ENCODE measurements at regions not wholly inside any gene's neighbourhood (a gene's known extent, or its start where the extent isn't known, plus 50 kb on each side); places are given as distances from the start of the nearest gene placed in this dataset.
"Not testable (repeated sequence)": the region's sequence is repeated elsewhere in the genome, so short reads cannot be mapped to it uniquely, and the experiment has no call there.

- Histone ChIP-seq H3K36me3 (no peaks in the 10 kb centered on the region), H3K4me3 (no peak overlapping the region), H3K27me3 (no peaks in the 10 kb centered on the region), H3K4me1 (peaks cover 0 to 9% (median 1%) of the 10 kb centered on the region in 12 donors), H3K27ac (no peak overlapping the region), H3K9me3 (peaks cover 0 to 10% (median 2%) of the 10 kb centered on the region in 12 donors)
- DNase-seq (no peak), ATAC-seq (no peak)
- TF ChIP-seq CTCF (IDR thresholded peaks at IDR 0.05): no peak
- no peak for TF ChIP-seq POLR2A (IDR thresholded peaks at IDR 0.05)
- intact Hi-C loops (cut with DNase I): no loop called here
Measured at GRCh38 chr6:140341272-140341671, 966.8 kb upstream of the CITED2 start.

- Histone ChIP-seq H3K27ac (no peak overlapping the region), H3K36me3 (no peaks in the 10 kb centered on the region), H3K4me1 (peaks cover 0 to 7% (median 0%) of the 10 kb centered on the region in 12 donors), H3K27me3 (no peaks in the 10 kb centered on the region), H3K9me3 (peaks cover 0 to 10% (median 2%) of the 10 kb centered on the region in 12 donors), H3K4me3 (no peak overlapping the region)
- ATAC-seq: no peak
- WGBS, 4 donors: 88 to 96% (median 96%) methylated on average over 3 of the region's 3 CpGs
- intact Hi-C loops (cut with DNase I): no loop called here
- TF ChIP-seq POLR2A (IDR thresholded peaks at IDR 0.05): no peak
- no peak for DNase-seq
Measured at GRCh38 chr6:140340795-140341194, 966.3 kb upstream of the CITED2 start.

DNA sequence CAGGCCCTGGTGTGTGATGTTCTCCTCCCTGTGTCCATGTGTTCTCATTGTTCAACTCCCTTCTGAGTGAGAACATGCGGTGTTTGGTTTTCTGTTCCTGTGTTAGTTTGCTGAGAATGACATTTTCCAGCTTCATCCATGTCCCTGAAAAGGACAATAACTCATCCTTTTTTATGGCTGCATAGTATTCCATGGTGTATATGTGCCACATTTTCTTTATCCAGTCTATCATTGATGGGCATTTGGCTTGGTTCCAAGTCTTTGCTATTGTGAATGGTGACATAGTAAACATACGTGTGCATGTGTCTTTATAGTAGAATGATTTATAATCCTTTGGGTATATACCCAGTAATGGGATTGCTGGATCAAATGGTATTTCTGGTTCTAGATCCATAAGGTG lies 964.6 kb upstream of the CITED2 start:
- 95 to 100% (median 98%) methylated on average over 2 of the region's 2 CpGs for WGBS, 4 donors
- H3K27ac ChIP-seq; DNase-seq; H3K4me1 ChIP-seq; ATAC-seq; H3K36me3 ChIP-seq; H3K4me3 ChIP-seq; intact Hi-C loops (cut with DNase I); H3K27me3 ChIP-seq: not testable (repeated sequence)
- peaks cover 0 to 10% (median 2%) of the 10 kb centered on the region in 12 donors for H3K9me3 ChIP-seq

- peak overlapping the region in 1 of 12 donors; percentile 86 for H3K27ac ChIP-seq
- H3K36me3 ChIP-seq: no peaks in the 10 kb centered on the region
- DNase-seq (no peak), ATAC-seq (no peak)
- intact Hi-C loops (cut with DNase I): no loop called here
- H3K9me3 ChIP-seq: peaks cover 0 to 15% (median 8%) of the 10 kb centered on the region in 12 donors
- WGBS, 4 donors: 66 to 73% (median 68%) methylated on average over 2 of the region's 2 CpGs
- no peak for TF ChIP-seq POLR2A (IDR thresholded peaks at IDR 0.05)
- TF ChIP-seq CTCF (IDR thresholded peaks at IDR 0.05): no peak
- H3K4me1 ChIP-seq: peaks cover 7 to 41% (median 34%) of the 10 kb centered on the region in 12 donors
- no peaks in the 10 kb centered on the region for H3K27me3 ChIP-seq
- H3K4me3 ChIP-seq: no peak overlapping the region
Measured at GRCh38 chr6:140321891-140322290, 947.4 kb upstream of the CITED2 start.

DNA sequence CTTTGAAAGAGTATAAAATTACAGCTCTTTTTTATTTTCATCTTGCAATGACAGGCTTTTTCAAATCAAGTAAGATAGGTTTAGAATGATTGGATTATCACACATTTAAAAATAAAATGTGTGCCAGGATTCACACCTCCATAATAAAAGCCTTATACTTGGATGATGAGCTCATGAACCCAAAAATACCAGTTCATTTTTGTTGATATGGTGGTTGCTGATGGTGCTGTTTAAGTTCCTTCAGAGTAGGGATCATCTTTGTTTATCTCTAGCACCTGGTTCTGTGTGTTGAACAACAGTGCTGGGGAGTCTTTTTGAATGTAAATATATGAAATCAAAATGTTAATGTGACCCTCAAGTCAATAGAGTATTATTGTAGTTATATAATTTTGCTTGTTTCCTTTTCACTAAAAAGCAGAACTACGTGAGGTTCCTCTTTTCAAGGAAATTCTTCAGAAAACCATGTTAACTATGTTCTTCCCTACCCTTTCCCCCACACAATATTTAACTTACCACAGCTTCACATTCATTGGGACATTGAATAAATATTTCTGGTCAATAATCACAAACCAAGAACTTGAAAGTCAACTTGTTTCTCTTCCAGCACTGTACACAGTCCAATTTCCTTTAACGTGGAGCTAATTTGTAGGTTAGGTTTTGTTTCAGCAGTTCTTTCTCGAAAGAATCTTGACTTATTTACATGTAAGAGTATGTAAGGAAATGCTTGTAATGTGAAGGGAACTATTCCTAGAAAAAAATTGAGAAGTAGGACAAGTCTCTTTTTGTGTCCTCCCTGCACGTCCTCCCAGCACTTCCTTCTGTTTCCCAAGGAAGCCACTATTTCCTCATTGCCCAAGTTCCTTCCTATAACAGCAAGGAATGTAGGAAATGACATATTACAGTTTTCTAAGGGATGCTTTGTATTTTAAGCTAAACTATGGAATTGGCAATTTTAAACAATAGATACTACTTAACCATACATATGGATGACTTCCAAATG lies 945.9 kb upstream of the CITED2 start:
- ATAC-seq: peak in 3 of 4 donors; percentile 22 to 75 (median 32)
- H3K27ac ChIP-seq: peak overlapping the region in 9 of 12 donors; percentile 10 to 86 (median 42)
- intact Hi-C loops (cut with DNase I): no loop called here
- no peaks in the 10 kb centered on the region for H3K27me3 ChIP-seq
- WGBS, 4 donors: 45 to 53% (median 51%) methylated on average over 4 of the region's 4 CpGs
- no peaks in the 10 kb centered on the region for H3K9me3 ChIP-seq
- H3K4me1 ChIP-seq: peaks cover 7 to 41% (median 34%) of the 10 kb centered on the region in 12 donors
- peak in 2 of 5 donors; percentile 29 for DNase-seq
- no peaks in the 10 kb centered on the region for H3K36me3 ChIP-seq
- no peak overlapping the region for H3K4me3 ChIP-seq
- no peak for TF ChIP-seq POLR2A (IDR thresholded peaks at IDR 0.05)
- no peak for TF ChIP-seq CTCF (IDR thresholded peaks at IDR 0.05)

Data from heart left ventricle (tissue), 16 donors.